Peyer's patch (tissue), 4 donors: ENCODE measurements at regions not wholly inside any gene's neighbourhood (a gene's known extent, or its start where the extent isn't known, plus 50 kb on each side); places are given as distances from the start of the nearest gene placed in this dataset.

ENCODE experiments used
- POLR2A ChIP-seq, 2 donors: fragments of 450-650 bp; IDR thresholded peaks; one replicate each; pipeline ENCODE4 v1.5.1; 2017; ENCODE audit warnings: antibody characterized with exemption in 2 of 2, mild to moderate bottlenecking in 2 of 2, moderate library complexity in 2 of 2
- TF ChIP-seq, protein P1 (sequence below), 6 experiments: fragments of 450-650 bp in 4 of 6; fragments of 200-600 bp in 2 of 6; sonication (generic) in 1 of 6; IDR thresholded peaks; one replicate each; pipeline ENCODE4 v1.5.1; 2017 to 2019; ENCODE audit warnings: antibody characterized with exemption in 6 of 6, mild to moderate bottlenecking in 3 of 6, moderate library complexity in 1 of 6

DNA sequence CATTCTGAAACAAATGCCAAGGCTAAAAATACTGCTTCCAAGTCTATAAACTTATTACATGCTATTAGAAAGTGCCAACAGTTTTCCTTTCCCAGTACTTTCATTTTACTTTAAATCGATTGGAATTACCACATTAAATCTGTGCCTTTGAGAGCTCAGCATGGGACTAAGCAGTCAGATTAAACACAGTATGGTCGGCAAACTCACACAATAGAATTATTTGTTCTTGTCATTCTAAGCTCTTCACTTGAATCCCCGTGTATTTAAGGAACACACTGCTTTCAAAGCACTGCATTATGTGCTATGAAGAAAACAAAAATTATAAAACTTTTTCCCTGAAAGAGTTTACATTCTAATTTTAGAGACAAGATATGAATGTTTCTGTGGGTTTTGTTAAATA, 444.4 kb upstream of the SLC39A10 start:
- TF ChIP-seq, protein P1, sequence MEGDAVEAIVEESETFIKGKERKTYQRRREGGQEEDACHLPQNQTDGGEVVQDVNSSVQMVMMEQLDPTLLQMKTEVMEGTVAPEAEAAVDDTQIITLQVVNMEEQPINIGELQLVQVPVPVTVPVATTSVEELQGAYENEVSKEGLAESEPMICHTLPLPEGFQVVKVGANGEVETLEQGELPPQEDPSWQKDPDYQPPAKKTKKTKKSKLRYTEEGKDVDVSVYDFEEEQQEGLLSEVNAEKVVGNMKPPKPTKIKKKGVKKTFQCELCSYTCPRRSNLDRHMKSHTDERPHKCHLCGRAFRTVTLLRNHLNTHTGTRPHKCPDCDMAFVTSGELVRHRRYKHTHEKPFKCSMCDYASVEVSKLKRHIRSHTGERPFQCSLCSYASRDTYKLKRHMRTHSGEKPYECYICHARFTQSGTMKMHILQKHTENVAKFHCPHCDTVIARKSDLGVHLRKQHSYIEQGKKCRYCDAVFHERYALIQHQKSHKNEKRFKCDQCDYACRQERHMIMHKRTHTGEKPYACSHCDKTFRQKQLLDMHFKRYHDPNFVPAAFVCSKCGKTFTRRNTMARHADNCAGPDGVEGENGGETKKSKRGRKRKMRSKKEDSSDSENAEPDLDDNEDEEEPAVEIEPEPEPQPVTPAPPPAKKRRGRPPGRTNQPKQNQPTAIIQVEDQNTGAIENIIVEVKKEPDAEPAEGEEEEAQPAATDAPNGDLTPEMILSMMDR (IDR thresholded peaks at IDR 0.05) = no peak
- TF ChIP-seq POLR2A (IDR thresholded peaks at IDR 0.05) = no peak
